ENCODE measurements at regions not wholly inside any gene's neighbourhood (a gene's known extent, or its start where the extent isn't known, plus 50 kb on each side); places are given as distances from the start of the nearest gene placed in this dataset.

DNA sequence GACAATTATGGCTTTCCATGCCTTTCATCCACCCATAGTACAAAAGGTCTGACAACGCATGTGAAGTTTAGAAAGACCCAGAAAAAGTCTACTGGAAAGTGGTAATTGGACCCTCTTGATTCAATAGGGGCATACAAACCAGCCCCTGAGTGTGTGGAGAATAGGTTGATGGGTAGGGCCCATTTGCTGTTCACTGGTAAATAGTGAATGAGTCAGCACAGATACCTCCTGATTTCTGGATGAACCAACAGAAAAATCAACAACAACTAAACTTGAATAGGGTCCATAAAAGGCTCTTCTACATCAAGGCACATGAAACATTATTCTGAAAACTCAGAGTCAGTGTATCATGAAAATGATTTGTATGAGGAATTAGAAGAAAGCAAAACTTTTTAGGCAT lies 235.4 kb upstream of the SLC35B3 start:
- no peak for DNase-seq

DNA sequence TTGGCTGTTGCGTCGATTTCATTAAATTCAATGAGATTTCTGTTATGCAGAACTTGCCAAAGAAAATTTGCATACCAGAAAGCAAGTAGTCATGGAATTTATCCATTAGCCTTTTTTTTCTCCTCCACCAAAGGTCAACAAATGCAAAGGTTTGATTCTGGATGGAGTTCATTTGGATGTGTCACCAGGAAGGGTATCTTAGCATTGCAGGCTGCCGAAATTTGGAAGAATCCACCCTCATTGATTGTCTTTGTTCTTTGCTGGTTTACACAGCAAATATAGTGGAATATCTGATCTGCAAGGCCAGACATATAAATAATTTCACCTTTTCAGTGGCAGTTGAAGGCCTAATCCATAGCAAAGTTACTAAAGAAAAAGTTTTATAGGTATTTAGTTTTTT lies 229.4 kb upstream of the SLC35B3 start:
- DNase-seq = no peak

- no peak for DNase-seq
Observed at GRCh38 chr6:8664070-8664469, 228.7 kb upstream of the SLC35B3 start.

DNA sequence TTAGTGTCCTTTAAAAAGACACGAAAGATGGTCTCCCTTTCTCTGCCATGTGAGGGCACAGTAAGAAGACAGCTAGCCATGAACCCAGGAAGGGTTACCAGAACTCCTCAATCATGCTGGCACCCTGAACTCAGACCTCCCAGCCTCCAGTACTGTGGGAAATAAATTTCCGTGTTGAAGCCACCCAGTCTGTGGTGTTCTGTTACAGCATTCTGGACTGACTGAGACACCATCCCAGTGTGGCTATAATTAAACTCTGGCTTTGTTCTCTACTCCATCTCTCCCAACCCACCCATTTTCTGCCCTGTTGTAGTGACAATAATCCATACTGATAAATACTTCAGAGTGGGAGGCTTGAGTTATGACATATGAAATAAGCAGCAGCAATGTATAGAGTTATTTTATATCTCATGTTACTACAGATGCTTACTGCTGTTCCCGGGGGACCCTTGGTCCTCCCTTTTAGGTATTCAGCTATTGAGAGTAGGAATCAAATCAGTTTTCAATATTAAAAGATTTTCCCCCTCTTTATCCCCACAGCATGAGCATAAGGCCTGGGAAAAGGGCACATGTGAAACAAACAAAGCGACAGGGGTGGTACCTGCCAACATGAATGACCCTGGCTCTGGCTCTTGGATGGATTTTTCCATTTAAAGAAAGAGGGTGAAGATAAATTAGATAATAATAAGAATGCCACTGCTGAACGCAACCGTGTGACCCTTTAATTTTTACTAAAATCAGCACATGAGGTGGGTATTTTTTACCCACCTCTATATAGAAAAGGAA lies 224.3 kb upstream of the SLC35B3 start:
- no peak for DNase-seq

- no peak for DNase-seq
Observed at GRCh38 chr6:8658416-8658815, 223.1 kb upstream of the SLC35B3 start.

GRCh38 chr6:8657522-8657921 lies 222.2 kb upstream of the SLC35B3 start:
- DNase-seq = no peak

GRCh38 chr6:8655670-8656454 lies 220.5 kb upstream of the SLC35B3 start:
- no peak for DNase-seq

DNA sequence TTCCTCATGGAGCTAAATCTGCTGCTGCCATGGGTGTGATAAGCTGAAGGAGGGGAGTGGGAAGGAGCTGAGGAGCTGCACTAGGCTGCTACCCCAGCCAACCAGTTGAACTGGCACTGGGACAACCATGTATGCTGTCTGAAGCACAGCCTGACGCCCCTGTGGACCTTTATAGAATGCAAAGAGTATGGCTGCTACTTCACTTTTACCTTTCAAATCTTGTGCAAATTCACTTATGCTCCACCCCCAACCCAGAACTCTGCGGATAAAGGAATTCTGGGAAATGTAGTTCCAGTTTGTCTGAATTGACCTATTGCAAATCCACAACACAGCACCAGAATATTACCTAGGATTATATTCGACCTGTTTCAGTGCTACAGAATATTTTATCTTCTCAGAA lies 217.4 kb upstream of the SLC35B3 start:
- no peak for DNase-seq

GRCh38 chr6:8651998-8652397 lies 216.7 kb upstream of the SLC35B3 start:
- DNase-seq = no peak

- DNase-seq = no peak
Observed at GRCh38 chr6:8645212-8645611, 209.9 kb upstream of the SLC35B3 start.

GRCh38 chr6:8644306-8644705 lies 209.0 kb upstream of the SLC35B3 start:
- DNase-seq = no peak

DNA sequence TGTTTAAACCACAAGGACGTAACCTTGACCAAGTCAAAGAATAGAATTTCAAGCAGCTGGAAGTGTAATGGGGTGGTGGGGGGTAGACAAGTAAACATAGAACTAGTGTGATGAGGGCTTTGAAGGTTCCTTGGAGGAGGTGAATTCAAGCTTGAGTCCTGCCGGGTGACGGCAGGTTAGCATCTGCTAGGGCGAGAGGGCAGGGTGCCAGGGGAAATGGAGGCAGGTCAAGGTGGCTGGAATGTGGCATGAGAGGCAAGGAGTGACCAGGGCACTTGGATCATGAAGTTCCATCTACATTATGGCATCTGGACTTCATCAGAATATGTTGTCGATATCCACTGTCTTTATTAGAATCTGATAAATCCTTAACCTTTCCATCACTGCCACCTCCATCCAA lies 207.5 kb upstream of the SLC35B3 start:
- DNase-seq = no peak

GRCh38 chr6:8642131-8642530 lies 206.8 kb upstream of the SLC35B3 start:
- no peak for DNase-seq

- DNase-seq = no peak
Observed at GRCh38 chr6:8639928-8640649, 204.7 kb upstream of the SLC35B3 start.

GRCh38 chr6:8637896-8638597 lies 202.7 kb upstream of the SLC35B3 start:
- DNase-seq = no peak

- no peak for DNase-seq
Observed at GRCh38 chr6:8633762-8634161, 198.4 kb upstream of the SLC35B3 start.

DNA sequence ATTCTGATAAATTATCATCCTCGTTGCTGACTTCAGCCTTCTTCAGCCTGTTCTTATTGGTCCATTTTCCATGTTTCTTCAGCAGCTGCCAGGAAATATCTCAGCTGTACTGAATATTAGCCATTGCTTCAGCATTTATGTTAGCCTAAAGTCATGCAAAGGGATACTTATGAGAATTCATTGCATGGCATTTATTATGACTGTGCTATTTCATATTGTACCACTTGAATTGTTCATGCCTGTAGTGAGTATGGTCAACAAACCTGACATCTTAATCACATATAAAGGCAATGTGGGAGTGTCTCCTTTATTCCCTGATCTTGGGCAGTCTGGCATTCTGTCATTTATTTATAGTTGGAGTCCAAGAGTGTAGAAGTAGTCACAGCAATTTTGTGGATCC lies 193.4 kb upstream of the SLC35B3 start:
- DNase-seq = no peak

GRCh38 chr6:8628063-8628462 lies 192.7 kb upstream of the SLC35B3 start:
- no peak for DNase-seq

GRCh38 chr6:8627085-8627861 lies 191.9 kb upstream of the SLC35B3 start:
- no peak for DNase-seq

GRCh38 chr6:8624665-8625064 lies 189.3 kb upstream of the SLC35B3 start:
- DNase-seq = no peak

DNA sequence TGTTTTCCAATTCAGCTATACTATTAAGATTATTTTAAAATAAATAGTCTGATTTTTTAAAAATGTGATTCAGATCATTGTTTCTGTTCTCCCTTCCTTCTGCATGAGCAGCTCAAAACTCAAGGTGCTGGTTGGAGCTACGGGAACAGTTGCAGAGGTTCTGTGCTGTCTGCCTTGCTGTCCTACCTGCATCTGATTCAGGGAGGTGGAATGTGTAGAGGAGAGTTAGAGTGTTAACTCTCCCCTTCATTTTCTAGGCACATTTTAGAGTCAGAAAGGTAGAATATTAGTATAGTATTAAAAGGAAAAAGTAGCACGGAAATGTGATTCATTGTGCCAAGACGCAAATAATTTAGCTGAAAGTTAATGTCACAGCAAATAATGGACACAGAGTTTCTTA lies 188.1 kb upstream of the SLC35B3 start:
- no peak for DNase-seq

- no peak for DNase-seq
Observed at GRCh38 chr6:8619853-8620252, 184.5 kb upstream of the SLC35B3 start.

Measured in NK-92 treated with Interleukin-12 subunit alpha and Interleukin-12 subunit beta, amount 100 ng/mL, for 24 hours (cell line).